WTC11 (cell line): ENCODE measurements at regions not wholly inside any gene's neighbourhood (a gene's known extent, or its start where the extent isn't known, plus 50 kb on each side); places are given as distances from the start of the nearest gene placed in this dataset.

ENCODE experiments used
- ATF3 ChIP-seq: sonication (generic); formaldehyde crosslinking; conservative IDR thresholded peaks from 2 replicates; pipeline ENCODE4 v1.8.1; 2022; ENCODE audit warnings: mild to moderate bottlenecking, missing genetic modification reagents
- CTCF ChIP-seq: fragments of 200-600 bp; IDR thresholded peaks from 2 replicates; pipeline ENCODE4 v1.8.0; 2022; ENCODE audit warnings: antibody characterized with exemption
- FOXK1 ChIP-seq: sonication (generic); formaldehyde crosslinking; IDR thresholded peaks from 2 replicates; pipeline ENCODE4 v1.8.0; 2022; ENCODE audit warnings: mild to moderate bottlenecking, moderate library complexity, missing genetic modification reagents
- KAT7 ChIP-seq: sonication (generic); formaldehyde crosslinking; IDR thresholded peaks from 2 replicates; pipeline ENCODE4 v1.8.1; 2023; ENCODE audit warnings: missing genetic modification reagents, mild to moderate bottlenecking, borderline replicate concordance
- NR2C2 ChIP-seq: sonication (generic); formaldehyde crosslinking; IDR thresholded peaks from 2 replicates; pipeline ENCODE4 v1.8.0; 2022; ENCODE audit warnings: mild to moderate bottlenecking, missing genetic modification reagents
- TEAD4 ChIP-seq: sonication (generic); formaldehyde crosslinking; IDR thresholded peaks from 2 replicates; pipeline ENCODE4 v1.8.0; 2022; ENCODE audit warnings: mild to moderate bottlenecking, missing genetic modification reagents

GRCh38 chr13:76745261-76746200 lies 140.7 kb downstream of the KCTD12 start:
- TF ChIP-seq CTCF (no peak), TEAD4 (CRISPR knock-in tag) (no peak), KAT7 (CRISPR knock-in tag) (no peak), ATF3 (CRISPR knock-in tag) (no peak), NR2C2 (CRISPR knock-in tag) (no peak), FOXK1 (CRISPR knock-in tag) (no peak)
